ENCODE measurements at regions not wholly inside any gene's neighbourhood (a gene's known extent, or its start where the extent isn't known, plus 50 kb on each side); places are given as distances from the start of the nearest gene placed in this dataset.

- Histone ChIP-seq H3K9ac (ENCODE audit: extremely low read depth, insufficient read length, low read length) (no peak overlapping the region), H4K5ac (ENCODE audit: insufficient read length, low read depth, low read length) (no peak overlapping the region), H2BK15ac (ENCODE audit: low read depth, low read length) (no peak overlapping the region), H3K4me1 (ENCODE audit: insufficient read depth, low read length) (no peaks in the 10 kb centered on the region), H3K79me1 (ENCODE audit: insufficient read depth, low read depth, low read length, poor library complexity, severe bottlenecking) (no peaks in the 10 kb centered on the region), H3K27me3 (ENCODE audit: insufficient read depth, low read length) (no peaks in the 10 kb centered on the region), H3K56ac (ENCODE audit: insufficient read length, low read depth, low read length) (no peak overlapping the region), H3K18ac (ENCODE audit: insufficient read length, low read depth, low read length) (no peak overlapping the region), H2AK5ac (ENCODE audit: insufficient read length, low read length) (no peak overlapping the region), H3K4ac (ENCODE audit: low read depth, low read length) (no peak overlapping the region), H3K27ac (ENCODE audit: insufficient read length, low read depth, low read length) (no peak overlapping the region), H3K9me3 (ENCODE audit: control insufficient read depth, low read depth, low read length) (no peaks in the 10 kb centered on the region), H2AFZ (ENCODE audit: low read length) (peak overlapping the region; percentile 62), H4K8ac (replicated peaks; ENCODE audit: insufficient read length, low read depth, low read length) (no peak overlapping the region), H2BK12ac (ENCODE audit: insufficient read length, low read depth, low read length) (no peak overlapping the region), H4K91ac (ENCODE audit: insufficient read length, low read depth, low read length) (no peak overlapping the region), H3K14ac (ENCODE audit: insufficient read depth, low read length) (no peak overlapping the region), H3K4me2 (ENCODE audit: insufficient read depth, insufficient read length, low read length) (no peak overlapping the region), H3K23ac (ENCODE audit: insufficient read length, low read depth, low read length) (no peak overlapping the region), H2BK120ac (ENCODE audit: low read depth, low read length, poor library complexity, severe bottlenecking) (no peak overlapping the region), H3K23me2 (ENCODE audit: insufficient read length, low read depth, low read length, poor library complexity, severe bottlenecking) (no peaks in the 10 kb centered on the region), H3T11ph (ENCODE audit: low read length) (no peak overlapping the region), H3K79me2 (ENCODE audit: insufficient read depth, low read length) (no peaks in the 10 kb centered on the region), H2BK20ac (ENCODE audit: low read depth, low read length, poor library complexity, severe bottlenecking) (no peak overlapping the region), H2BK5ac (ENCODE audit: insufficient read length, low read length) (no peak overlapping the region), H4K20me1 (ENCODE audit: control insufficient read depth, insufficient read depth, insufficient read length) (no peaks in the 10 kb centered on the region)
- no peak overlapping the region for H3K27ac Mint-ChIP-seq
- no peak overlapping the region for H3K4me3 Mint-ChIP-seq
- H3K9me3 Mint-ChIP-seq: peaks cover 0 to under 1% of the 10 kb centered on the region in 2 experiments; a peak in 1 of 5 replicates
- no peaks in the 10 kb centered on the region; the same call in 1 of the 2 replicates for H3K27me3 Mint-ChIP-seq (ENCODE audit: low read depth)
- no CpG with 5 or more reads among the region's 2 CpGs for WGBS (ENCODE audit: extremely low coverage, insufficient read length, low lambda C conversion rate)
- TF ChIP-seq CTCF (conservative IDR thresholded peaks at IDR 0.05): no peak
- no peaks in the 10 kb centered on the region for H3K36me3 Mint-ChIP-seq (ENCODE audit: insufficient read depth in 1 of 3, low read depth in 3 of 3)
- H3K4me1 Mint-ChIP-seq: peaks cover 10 to 19% of the 10 kb centered on the region in 2 experiments
- DNase-seq: no peak
Observed at GRCh38 chr12:59240048-59240447, 319.7 kb upstream of the LRIG3 start.
